OCI-LY3 (cell line): ENCODE measurements at regions not wholly inside any gene's neighbourhood (a gene's known extent, or its start where the extent isn't known, plus 50 kb on each side); places are given as distances from the start of the nearest gene placed in this dataset.

ENCODE experiments used
- EZH2phosphoT487 ChIP-seq: fragments of 200-600 bp; shearing (Covaris generic); IDR thresholded peaks from 2 replicates; pipeline ENCODE4 v1.6.1; 2018; ENCODE audit warnings: antibody characterized with exemption, mixed run types, low read depth
- TF ChIP-seq, protein P1 (sequence below): fragments of 200-600, 300-600 bp; sonication (generic); IDR thresholded peaks from 2 replicates; pipeline ENCODE4 v1.5.1; 2014; ENCODE audit warnings: antibody characterized with exemption, low read length, low read depth

- TF ChIP-seq, protein P1, sequence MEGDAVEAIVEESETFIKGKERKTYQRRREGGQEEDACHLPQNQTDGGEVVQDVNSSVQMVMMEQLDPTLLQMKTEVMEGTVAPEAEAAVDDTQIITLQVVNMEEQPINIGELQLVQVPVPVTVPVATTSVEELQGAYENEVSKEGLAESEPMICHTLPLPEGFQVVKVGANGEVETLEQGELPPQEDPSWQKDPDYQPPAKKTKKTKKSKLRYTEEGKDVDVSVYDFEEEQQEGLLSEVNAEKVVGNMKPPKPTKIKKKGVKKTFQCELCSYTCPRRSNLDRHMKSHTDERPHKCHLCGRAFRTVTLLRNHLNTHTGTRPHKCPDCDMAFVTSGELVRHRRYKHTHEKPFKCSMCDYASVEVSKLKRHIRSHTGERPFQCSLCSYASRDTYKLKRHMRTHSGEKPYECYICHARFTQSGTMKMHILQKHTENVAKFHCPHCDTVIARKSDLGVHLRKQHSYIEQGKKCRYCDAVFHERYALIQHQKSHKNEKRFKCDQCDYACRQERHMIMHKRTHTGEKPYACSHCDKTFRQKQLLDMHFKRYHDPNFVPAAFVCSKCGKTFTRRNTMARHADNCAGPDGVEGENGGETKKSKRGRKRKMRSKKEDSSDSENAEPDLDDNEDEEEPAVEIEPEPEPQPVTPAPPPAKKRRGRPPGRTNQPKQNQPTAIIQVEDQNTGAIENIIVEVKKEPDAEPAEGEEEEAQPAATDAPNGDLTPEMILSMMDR: no peak
- TF ChIP-seq EZH2phosphoT487: no peak
Measured at GRCh38 chr16:9251026-9251425, 159.6 kb downstream of the HAPSTR1 start.
